ENCODE measurements at regions not wholly inside any gene's neighbourhood (a gene's known extent, or its start where the extent isn't known, plus 50 kb on each side); places are given as distances from the start of the nearest gene placed in this dataset.

DNA sequence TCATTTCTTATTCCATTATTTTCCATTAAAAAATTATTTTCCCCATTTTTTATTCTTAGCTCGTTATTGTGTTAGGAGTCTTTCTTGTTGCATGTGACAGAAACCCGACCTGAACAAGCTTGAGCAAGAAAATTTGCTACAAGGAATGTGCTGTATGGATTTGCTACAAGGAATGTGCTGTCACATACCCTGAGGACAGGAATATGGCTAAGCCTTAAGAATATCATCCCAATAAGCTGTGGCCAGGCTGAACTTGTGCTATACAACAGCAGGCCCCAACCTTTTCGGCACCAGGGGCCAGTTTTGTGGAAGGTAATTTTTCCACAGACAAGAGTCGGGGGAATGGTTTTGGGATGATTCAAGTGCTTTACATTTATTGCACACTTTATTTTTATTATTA is 114.0 kb downstream of the TRMT11 start:
- Histone ChIP-seq H4K20me1 (replicated peaks; ENCODE audit: control insufficient read depth, insufficient read depth, low read length) (no peaks in the 10 kb centered on the region), H3K27me3 (ENCODE audit: control insufficient read depth in 2 of 2, insufficient read depth in 2 of 2, low read length in 2 of 2) (no peaks in the 10 kb centered on the region), H3K9me3 (replicated peaks; ENCODE audit: control insufficient read depth, insufficient read depth, low read depth, low read length) (peaks cover 8% of the 10 kb centered on the region), H3K36me3 (ENCODE audit: control insufficient read depth, insufficient read depth, low read length) (peaks cover 19% of the 10 kb centered on the region), H3K9me1 (ENCODE audit: control insufficient read depth, insufficient read depth, low read length) (no peaks in the 10 kb centered on the region), H3K9ac (ENCODE audit: insufficient read depth in 1 of 2, low read depth in 2 of 2, low read length in 2 of 2) (no peak overlapping the region), H3K27ac (ENCODE audit: extremely low read depth, low read depth, low read length) (no peak overlapping the region), H3K79me2 (ENCODE audit: control insufficient read depth, insufficient read depth, low read length) (no peaks in the 10 kb centered on the region), H3K4me3 (no peak overlapping the region), H3K4me1 (replicated peaks in 1 of 2; ENCODE audit: control insufficient read depth in 2 of 2, insufficient read depth in 2 of 2, low read length in 2 of 2) (peaks cover 0 to 15% of the 10 kb centered on the region in 2 experiments; a peak in 4 of 5 replicates), H2AFZ (ENCODE audit: low read depth, low read length) (no peak overlapping the region), H3K4me2 (ENCODE audit: insufficient read depth, low read length) (no peak overlapping the region)
- FAIRE-seq (no peak), DNase-seq (ENCODE audit: extremely low read depth in 1 of 4, low spot score in 3 of 4) (no peak), ATAC-seq (no peak)
- in situ Hi-C loops (cut with MboI) (no loop called here), intact Hi-C loops (cut with micrococcal nuclease) (no loop called here)
- ChIA-PET POLR2A (no interaction called here), CTCF (ENCODE audit: low intra/inter-chr PET ratio) (no interaction called here)
- WGBS (ENCODE audit: insufficient coverage, low coverage, missing lambda C conversion rate) = 72% methylated on average over 4 of the region's 4 CpGs
- BruUV-seq (replicated peaks) = no TSS peak
- no peak for TF ChIP-seq POLR2AphosphoS5 (IDR thresholded peaks at IDR 0.05; ENCODE audit: control insufficient read depth, insufficient read depth, low read depth, low read length)
- TF ChIP-seq, protein P1, sequence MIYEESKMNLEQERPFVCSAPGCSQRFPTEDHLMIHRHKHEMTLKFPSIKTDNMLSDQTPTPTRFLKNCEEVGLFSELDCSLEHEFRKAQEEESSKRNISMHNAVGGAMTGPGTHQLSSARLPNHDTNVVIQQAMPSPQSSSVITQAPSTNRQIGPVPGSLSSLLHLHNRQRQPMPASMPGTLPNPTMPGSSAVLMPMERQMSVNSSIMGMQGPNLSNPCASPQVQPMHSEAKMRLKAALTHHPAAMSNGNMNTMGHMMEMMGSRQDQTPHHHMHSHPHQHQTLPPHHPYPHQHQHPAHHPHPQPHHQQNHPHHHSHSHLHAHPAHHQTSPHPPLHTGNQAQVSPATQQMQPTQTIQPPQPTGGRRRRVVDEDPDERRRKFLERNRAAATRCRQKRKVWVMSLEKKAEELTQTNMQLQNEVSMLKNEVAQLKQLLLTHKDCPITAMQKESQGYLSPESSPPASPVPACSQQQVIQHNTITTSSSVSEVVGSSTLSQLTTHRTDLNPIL (CRISPR knock-in tag; IDR thresholded peaks at IDR 0.05) = no peak
- no peak for TF ChIP-seq ZNF583 (CRISPR knock-in tag; IDR thresholded peaks at IDR 0.05)
- TF ChIP-seq, protein P2, sequence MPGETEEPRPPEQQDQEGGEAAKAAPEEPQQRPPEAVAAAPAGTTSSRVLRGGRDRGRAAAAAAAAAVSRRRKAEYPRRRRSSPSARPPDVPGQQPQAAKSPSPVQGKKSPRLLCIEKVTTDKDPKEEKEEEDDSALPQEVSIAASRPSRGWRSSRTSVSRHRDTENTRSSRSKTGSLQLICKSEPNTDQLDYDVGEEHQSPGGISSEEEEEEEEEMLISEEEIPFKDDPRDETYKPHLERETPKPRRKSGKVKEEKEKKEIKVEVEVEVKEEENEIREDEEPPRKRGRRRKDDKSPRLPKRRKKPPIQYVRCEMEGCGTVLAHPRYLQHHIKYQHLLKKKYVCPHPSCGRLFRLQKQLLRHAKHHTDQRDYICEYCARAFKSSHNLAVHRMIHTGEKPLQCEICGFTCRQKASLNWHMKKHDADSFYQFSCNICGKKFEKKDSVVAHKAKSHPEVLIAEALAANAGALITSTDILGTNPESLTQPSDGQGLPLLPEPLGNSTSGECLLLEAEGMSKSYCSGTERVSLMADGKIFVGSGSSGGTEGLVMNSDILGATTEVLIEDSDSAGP (CRISPR knock-in tag; IDR thresholded peaks at IDR 0.05) = no peak
- no peak for TF ChIP-seq PHTF2 (CRISPR knock-in tag; IDR thresholded peaks at IDR 0.05)
- TF ChIP-seq, protein P3, sequence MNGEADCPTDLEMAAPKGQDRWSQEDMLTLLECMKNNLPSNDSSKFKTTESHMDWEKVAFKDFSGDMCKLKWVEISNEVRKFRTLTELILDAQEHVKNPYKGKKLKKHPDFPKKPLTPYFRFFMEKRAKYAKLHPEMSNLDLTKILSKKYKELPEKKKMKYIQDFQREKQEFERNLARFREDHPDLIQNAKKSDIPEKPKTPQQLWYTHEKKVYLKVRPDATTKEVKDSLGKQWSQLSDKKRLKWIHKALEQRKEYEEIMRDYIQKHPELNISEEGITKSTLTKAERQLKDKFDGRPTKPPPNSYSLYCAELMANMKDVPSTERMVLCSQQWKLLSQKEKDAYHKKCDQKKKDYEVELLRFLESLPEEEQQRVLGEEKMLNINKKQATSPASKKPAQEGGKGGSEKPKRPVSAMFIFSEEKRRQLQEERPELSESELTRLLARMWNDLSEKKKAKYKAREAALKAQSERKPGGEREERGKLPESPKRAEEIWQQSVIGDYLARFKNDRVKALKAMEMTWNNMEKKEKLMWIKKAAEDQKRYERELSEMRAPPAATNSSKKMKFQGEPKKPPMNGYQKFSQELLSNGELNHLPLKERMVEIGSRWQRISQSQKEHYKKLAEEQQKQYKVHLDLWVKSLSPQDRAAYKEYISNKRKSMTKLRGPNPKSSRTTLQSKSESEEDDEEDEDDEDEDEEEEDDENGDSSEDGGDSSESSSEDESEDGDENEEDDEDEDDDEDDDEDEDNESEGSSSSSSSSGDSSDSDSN (IDR thresholded peaks at IDR 0.05; ENCODE audit: borderline replicate concordance in 1 of 2, low read depth in 2 of 2, low read length in 2 of 2) = no peak
- no peak for TF ChIP-seq GTF2A2 (tag; IDR thresholded peaks at IDR 0.05)
- no peak for TF ChIP-seq FOXA1 (IDR thresholded peaks at IDR 0.05; ENCODE audit: borderline replicate concordance)
- TF ChIP-seq, protein P4, sequence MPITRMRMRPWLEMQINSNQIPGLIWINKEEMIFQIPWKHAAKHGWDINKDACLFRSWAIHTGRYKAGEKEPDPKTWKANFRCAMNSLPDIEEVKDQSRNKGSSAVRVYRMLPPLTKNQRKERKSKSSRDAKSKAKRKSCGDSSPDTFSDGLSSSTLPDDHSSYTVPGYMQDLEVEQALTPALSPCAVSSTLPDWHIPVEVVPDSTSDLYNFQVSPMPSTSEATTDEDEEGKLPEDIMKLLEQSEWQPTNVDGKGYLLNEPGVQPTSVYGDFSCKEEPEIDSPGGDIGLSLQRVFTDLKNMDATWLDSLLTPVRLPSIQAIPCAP (CRISPR knock-in tag; IDR thresholded peaks at IDR 0.05; ENCODE audit: borderline replicate concordance) = no peak
- TF ChIP-seq MBD2 (IDR thresholded peaks at IDR 0.05; ENCODE audit: borderline replicate concordance, low read depth) = no peak
- no peak for TF ChIP-seq ZNF76 (CRISPR knock-in tag; IDR thresholded peaks at IDR 0.05; ENCODE audit: borderline replicate concordance)
- TF ChIP-seq, protein P5, sequence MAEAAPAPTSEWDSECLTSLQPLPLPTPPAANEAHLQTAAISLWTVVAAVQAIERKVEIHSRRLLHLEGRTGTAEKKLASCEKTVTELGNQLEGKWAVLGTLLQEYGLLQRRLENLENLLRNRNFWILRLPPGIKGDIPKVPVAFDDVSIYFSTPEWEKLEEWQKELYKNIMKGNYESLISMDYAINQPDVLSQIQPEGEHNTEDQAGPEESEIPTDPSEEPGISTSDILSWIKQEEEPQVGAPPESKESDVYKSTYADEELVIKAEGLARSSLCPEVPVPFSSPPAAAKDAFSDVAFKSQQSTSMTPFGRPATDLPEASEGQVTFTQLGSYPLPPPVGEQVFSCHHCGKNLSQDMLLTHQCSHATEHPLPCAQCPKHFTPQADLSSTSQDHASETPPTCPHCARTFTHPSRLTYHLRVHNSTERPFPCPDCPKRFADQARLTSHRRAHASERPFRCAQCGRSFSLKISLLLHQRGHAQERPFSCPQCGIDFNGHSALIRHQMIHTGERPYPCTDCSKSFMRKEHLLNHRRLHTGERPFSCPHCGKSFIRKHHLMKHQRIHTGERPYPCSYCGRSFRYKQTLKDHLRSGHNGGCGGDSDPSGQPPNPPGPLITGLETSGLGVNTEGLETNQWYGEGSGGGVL (CRISPR knock-in tag; IDR thresholded peaks at IDR 0.05) = no peak
- no peak for TF ChIP-seq LEF1 (IDR thresholded peaks at IDR 0.05)
- TF ChIP-seq PTRF (tag; IDR thresholded peaks at IDR 0.05) = no peak
- no peak for TF ChIP-seq HIVEP1 (CRISPR knock-in tag; IDR thresholded peaks at IDR 0.05)
- no peak for TF ChIP-seq PRPF4 (IDR thresholded peaks at IDR 0.05; ENCODE audit: insufficient read depth, low read depth, low read length, poor library complexity, severe bottlenecking)
